GM21515 (cell line): ENCODE measurements at regions not wholly inside any gene's neighbourhood (a gene's known extent, or its start where the extent isn't known, plus 50 kb on each side); places are given as distances from the start of the nearest gene placed in this dataset.
"Not testable (repeated sequence)": the region's sequence is repeated elsewhere in the genome, so short reads cannot be mapped to it uniquely, and the experiment has no call there.

Experiments used
- ATAC-seq: cut with Tn5 transposase; IDR thresholded peaks from one replicate; pipeline ENCODE4 v1.9.1; 2021; ENCODE audit not compliant: unreplicated experiment

GRCh38 chr4:83731609-83732008 is 195.7 kb downstream of the GPAT3 start:
- ATAC-seq: no peak

- ATAC-seq: not testable (repeated sequence)
Observed at GRCh38 chr4:83730958-83731357, 195.1 kb downstream of the GPAT3 start.

GRCh38 chr4:83728191-83728590 is 192.3 kb downstream of the GPAT3 start:
- ATAC-seq: no peak

GRCh38 chr4:83725336-83726085 is 189.6 kb downstream of the GPAT3 start:
- no peak for ATAC-seq

GRCh38 chr4:83724485-83725335 is 188.8 kb downstream of the GPAT3 start:
- ATAC-seq: no peak

GRCh38 chr4:83723609-83724008 is 187.7 kb downstream of the GPAT3 start:
- ATAC-seq: no peak

GRCh38 chr4:83722730-83723269 is 186.9 kb downstream of the GPAT3 start:
- ATAC-seq: no peak

GRCh38 chr4:83716874-83717273 is 181.0 kb downstream of the GPAT3 start:
- no peak for ATAC-seq

GRCh38 chr4:83712890-83713289 is 177.0 kb downstream of the GPAT3 start:
- no peak for ATAC-seq

GRCh38 chr4:83709627-83710026 is 173.7 kb downstream of the GPAT3 start:
- ATAC-seq: no peak

GRCh38 chr4:83708500-83709175 is 172.7 kb downstream of the GPAT3 start:
- no peak for ATAC-seq

- no peak for ATAC-seq
Observed at GRCh38 chr4:83704786-83705185, 168.9 kb downstream of the GPAT3 start.

- ATAC-seq: no peak
Observed at GRCh38 chr4:83703752-83704151, 167.8 kb downstream of the GPAT3 start.

GRCh38 chr4:83701041-83701440 is 165.1 kb downstream of the GPAT3 start:
- no peak for ATAC-seq

GRCh38 chr4:83699358-83699757 is 163.4 kb downstream of the GPAT3 start:
- no peak for ATAC-seq

- no peak for ATAC-seq
Observed at GRCh38 chr4:83692028-83692427, 156.1 kb downstream of the GPAT3 start.

- no peak for ATAC-seq
Observed at GRCh38 chr4:83686166-83686565, 150.3 kb downstream of the GPAT3 start.

GRCh38 chr4:83679692-83680091 is 143.8 kb downstream of the GPAT3 start:
- no peak for ATAC-seq

- no peak for ATAC-seq
Observed at GRCh38 chr4:83679254-83679653, 143.3 kb downstream of the GPAT3 start.

- no peak for ATAC-seq
Observed at GRCh38 chr4:83677656-83678055, 141.7 kb downstream of the GPAT3 start.

- no peak for ATAC-seq
Observed at GRCh38 chr4:83664741-83665140, 128.8 kb downstream of the GPAT3 start.
